Stimulated activated CD8-positive, alpha-beta memory T cell treated with anti-CD3 and anti-CD28 coated beads, Interleukin-4, amount 100 ng/mL, for 1 hour (primary cell): ENCODE measurements at regions not wholly inside any gene's neighbourhood (a gene's known extent, or its start where the extent isn't known, plus 50 kb on each side); places are given as distances from the start of the nearest gene placed in this dataset.
"Not testable (repeated sequence)": the region's sequence is repeated elsewhere in the genome, so short reads cannot be mapped to it uniquely, and the experiment has no call there.

ENCODE experiments used
- DNase-seq, 2 donors: peaks; one replicate each; pipeline ENCODE4 v3.0.0-alpha.2; 2020; ENCODE audit warnings: low read depth in 2 of 2, low spot score in 1 of 2

DNA sequence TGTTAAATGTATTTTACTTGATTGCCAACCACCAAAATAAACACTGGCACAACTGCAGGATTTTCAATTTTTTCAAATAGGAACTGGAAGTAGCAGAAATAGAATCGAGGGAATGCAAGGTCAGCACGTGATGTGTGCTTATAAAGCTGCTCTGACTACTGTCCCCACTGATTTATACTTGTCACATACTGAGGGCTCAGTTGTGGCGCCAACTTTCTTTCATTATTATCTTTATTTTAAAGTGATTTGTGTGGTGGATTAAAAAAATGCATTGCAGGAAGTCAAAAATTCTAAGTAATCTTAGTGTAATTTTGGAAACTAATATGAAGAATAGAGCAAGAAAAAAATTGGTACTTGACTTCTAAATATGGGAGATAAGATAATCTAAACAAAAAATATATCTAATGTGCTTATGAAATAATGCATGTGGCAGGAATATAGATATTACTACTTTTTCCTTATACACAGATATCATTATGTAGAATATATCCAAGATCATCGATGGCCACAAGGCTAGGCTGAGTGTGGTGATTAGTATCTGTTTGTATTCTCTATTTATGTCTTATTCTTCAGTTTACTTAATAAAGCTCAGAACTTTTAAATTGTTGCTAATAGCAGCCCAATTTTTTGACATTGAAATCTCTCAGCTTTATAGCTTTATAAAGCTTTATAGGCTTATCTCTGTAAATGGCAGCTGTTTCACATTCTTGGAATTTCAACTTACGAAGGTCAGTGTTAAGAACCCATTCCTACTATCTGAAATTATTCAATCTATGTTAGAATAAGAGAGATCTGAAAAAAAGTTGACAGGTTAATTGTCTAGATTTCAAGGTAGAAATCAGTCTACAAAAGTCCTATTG lies 404.5 kb upstream of the ADAMTS5 start:
- no peak for DNase-seq

DNA sequence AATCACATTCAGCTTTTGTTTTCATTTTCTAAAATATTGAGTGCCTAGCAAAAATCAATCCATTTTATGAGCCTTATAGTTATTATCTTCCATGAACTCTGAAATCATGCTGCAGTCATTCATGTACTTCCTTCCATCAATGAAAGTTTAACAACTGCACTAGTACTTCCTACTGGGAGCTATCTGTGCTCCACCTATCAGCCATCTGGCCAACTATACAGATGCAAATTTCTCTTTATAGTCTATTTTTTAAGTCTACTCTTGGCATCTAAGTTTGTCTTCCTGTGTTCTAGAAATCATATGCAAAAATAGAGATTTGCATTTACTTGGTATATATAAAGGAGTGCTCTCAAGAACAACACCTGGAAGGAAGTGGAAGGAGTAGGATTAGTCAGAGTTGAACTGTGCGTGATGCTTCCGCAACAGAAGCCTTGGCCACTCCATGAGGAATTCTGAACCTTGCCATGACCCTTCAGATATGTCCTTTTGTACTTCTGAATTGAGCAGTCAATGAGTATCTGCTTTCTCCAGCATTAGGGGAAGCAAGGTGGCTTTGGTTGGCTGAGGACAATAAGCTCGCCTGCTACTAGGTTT lies 403.2 kb upstream of the ADAMTS5 start:
- no peak for DNase-seq

DNA sequence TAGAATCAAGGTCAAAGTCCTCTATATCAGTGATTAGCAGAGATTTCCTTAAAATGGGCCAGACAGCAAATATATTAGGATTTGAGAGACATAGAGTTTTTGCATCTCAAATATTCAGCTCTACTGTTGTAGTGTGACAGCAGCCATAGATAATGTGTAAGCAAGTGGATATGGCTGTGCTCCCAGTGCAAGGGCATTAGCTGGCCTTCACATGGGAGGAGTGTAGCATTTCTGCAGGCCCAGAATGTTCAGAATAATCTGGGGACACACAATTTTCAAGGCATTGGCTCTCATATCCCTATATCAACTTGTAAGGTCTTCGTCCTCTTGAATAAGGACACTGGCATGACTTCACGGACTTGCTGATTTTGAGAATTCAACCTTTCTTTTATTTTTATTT lies 402.3 kb upstream of the ADAMTS5 start:
- no peak for DNase-seq

DNA sequence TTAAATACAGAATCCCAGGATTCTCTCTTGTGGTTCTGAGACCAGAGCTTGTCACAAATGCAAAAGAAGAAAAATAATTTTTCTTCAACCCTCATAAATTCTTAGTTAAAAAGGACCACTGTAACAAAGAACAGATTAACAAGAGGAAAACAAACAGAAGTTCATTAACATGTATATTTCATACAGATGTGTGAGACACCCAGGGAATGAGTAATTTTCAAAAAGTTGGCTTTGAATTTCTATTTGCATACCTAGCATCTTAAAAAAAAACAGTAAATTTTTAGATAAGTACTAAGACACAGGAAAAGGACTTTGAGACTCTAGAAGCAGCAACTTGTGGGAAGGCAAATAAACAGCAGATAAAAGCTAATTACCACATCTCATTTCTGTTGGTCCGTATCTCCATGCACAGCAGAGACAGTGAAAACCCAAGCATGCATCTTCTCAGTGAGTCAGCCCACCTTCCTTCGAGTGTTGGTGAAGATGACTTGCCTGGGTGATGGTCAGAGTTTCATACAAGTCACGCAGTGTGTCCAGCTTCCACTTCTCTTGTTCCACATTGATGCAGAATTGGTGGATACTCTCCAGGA lies 399.9 kb upstream of the ADAMTS5 start:
- DNase-seq = no peak

DNA sequence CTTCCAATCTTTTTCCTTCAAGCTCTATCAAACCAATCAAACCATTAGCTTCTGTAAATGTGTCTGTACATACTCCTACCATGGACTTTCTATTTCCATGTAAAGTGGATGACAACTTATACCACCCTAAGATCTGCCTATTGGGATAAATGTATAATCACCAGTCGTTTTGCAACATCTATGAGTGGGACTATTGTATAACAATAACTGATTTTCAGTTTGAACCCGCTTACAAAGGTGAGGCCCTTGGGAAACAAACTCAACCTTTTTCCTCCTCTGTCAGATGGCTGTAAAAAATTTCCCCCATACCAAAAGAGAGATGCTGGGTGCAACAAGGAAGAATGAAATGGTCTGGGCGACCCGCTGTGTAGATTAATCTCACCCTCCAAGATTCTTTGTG lies 399.1 kb upstream of the ADAMTS5 start:
- DNase-seq = no peak

DNA sequence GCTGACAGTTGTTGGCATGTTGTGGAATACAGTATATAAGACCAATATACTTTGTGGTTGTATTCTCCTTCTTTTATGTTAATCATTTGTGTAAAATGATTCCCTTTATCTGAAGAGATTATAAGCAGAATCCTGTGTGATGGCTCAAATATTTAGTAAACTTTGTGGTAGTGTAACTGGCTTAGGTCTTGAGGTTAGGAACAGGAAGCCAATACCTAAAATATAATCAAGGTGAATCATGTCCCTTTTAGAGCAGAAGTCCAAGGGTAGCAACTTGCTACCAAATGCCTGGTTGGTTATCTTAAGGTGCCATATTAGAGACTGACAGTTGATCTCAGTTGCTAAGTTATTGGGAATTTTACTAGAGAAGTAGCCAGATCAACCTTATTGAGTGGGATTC lies 398.5 kb upstream of the ADAMTS5 start:
- DNase-seq = no peak

DNA sequence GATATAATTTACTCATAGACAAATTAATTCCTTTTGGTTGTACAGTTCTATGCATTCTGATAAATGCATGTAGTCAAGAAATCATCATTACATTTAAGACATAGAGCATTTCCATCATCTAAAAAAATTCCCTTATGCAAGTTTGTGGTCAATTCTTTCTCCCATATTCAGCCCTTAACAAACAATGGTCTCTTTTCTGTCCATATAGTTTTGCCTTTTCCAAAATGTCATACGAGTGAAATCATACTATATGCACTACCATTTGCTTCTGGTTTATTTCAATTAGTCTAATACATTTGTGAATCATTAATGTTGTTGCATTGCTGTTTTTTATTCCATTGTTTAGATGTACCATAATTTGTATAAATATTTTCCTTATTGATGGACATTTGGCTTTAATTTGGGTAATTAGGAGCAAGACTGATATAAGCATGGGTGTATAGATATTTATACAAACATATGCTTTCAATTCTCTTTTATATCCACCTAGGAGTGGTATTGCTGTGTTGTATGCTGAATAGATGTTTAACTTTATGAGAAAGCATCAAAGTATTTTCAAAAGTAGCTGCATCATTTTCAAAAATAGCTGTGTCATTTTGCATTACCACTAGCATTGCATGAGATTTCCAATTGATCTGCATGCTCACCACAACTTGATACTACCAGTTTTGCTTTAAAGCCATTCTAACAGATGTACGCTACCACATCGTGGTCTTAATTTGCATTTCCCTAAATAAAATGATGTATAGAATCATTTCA lies 397.0 kb upstream of the ADAMTS5 start:
- DNase-seq = no peak

DNA sequence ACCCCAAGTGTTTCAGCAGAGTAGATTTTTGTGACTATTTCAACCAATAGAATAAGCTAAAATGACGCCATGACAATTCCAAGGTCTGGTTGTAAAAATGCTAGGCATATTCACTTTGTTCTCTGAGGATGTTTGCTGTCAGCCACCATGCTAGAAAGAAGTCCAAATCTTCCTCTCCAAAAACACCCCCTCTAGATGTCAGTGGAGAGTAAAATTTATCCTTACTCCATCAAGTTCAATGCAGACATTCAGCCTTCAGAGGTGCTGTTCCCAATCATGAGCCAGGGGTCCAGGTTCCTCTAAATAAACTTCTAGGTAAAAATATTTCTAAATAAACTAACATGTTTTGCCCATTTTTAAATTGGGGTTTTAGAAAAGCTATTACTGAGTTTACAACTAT lies 395.4 kb upstream of the ADAMTS5 start:
- DNase-seq = no peak

DNA sequence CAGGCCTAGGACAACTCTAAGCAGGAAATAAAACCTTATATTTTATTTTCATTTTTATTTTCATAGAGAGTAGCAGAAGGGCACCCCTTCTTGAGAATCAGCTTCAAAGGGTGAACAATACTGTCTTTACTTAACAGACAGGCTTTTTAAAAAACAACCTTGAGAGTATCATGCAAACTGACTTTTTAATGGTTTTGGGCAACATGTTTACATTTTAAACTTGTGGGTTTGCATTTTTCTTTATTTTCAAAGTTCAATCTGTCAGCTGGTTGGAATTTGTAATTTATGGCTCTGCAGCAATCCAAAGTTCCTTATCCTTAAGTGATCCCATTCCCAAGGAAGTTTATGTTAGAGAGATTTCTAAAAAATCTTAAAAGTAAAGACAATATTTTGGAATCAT lies 392.3 kb upstream of the ADAMTS5 start:
- no peak for DNase-seq

DNA sequence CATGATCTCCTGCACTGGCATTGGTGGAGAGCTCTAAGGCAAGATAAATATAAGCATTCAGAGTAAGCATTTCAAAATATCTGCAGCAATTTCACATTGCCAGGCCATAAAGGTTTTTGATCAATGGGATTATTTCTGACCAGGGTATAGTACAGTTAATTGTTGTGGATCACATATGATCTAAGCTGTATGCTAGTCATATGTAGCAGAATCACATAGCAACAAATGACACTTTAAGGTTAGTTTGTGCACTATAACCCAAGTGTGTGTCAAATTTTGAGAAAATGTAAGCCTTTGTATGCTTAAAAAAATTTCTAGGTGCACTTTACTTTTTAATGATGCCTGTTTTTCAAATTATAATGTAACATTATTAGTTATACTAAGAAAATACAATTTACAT lies 386.0 kb upstream of the ADAMTS5 start:
- no peak for DNase-seq

DNA sequence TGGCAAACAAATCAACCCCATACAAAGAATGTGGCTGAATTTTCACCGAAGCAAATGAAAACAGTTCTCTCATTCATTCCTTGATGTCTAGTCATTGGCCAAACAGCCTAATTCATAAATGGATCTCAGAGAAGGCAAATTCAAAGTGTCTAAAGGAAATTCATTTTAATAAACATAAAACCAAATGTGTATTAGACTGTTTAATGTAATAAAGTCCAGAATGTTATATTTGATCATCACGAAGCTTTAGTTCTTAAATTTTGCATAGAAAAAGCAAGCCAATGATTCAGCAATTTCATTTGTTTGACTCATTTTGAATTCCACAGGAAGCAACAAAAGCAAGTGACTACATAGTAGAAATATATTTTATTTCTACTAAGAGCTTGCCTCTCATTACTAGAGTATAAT lies 379.2 kb upstream of the ADAMTS5 start:
- no peak for DNase-seq

DNA sequence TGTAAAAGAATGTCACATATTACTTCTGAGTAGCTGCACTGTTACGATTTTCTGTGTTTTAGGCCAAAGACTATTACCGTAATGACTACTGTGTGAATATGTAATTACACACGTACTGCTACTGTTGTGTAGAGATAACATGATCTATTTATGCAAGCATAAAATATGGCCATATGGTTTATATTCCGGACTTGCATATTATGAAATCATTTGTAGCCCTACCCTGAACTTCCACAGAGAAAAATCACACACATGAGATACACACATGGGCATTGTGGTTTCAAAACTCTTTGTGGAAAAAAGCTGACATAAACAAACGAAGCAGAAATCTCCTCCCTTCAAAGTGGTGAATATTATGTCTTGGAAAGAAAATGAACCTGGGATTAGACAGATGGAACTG lies 373.0 kb upstream of the ADAMTS5 start:
- no peak for DNase-seq

DNA sequence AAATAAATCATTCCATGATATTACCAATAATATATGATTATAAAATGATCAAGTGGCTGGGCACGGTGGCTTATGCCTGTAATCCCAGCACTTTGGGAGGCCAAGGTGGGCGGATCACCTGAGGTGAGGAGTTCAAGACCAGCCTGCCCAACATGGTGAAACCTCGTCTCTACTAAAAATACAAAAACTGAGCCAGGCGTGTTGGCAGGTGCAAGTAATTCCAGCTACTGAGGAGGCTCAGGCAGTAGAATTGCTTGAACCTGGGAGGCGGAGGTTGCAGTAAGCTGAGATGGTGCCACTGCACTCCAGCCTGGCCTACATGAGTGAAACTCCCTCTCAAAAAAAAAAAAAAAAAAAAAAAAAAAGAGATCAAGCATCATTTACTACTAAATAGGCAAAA lies 371.1 kb upstream of the ADAMTS5 start:
- DNase-seq = not testable (repeated sequence)

DNA sequence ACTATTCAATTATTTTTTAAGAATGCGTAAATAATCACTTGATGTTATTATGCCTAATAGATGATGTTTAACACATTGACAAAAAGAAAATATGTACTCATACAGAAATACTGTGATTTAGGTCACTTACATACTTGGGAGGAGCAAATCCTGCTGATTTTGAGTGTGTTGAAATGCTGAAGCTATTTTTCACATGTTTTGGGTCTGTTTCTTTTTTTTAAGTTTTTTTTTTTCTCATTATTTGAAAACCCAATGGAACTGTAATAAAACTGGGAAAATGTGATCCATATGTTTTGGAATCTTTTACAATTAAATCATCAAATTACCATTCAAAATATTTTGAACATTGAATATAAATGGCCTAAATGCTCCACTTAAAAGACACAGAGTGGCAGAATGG lies 366.2 kb upstream of the ADAMTS5 start:
- DNase-seq = no peak

DNA sequence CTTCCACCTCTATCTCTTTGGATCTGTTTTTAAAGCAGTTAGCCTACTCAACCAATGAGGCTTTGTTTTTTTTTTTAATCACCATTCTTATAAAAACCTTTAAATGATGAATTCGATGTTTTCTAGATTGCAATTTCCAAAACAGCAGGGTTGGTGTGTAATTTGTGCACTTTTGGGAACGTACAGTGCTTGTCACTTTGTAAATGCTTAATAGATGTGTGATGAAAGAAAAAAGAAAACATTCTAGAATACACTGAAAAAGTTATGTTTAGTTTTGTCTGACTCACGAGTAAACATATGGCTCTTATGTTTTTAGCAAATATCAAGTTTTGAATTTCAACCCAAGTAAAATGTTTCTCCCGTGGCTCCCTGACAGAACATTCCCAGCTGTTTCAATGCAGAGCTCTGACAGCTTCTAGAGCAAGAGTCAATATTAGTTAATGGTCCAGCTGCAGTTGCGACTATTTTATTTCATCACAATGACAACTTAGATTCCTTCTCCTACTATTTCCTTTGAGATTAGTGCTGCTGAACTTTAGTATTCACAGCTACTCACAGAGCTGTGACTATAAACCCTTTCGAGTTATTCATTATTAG lies 362.5 kb upstream of the ADAMTS5 start:
- no peak for DNase-seq

DNA sequence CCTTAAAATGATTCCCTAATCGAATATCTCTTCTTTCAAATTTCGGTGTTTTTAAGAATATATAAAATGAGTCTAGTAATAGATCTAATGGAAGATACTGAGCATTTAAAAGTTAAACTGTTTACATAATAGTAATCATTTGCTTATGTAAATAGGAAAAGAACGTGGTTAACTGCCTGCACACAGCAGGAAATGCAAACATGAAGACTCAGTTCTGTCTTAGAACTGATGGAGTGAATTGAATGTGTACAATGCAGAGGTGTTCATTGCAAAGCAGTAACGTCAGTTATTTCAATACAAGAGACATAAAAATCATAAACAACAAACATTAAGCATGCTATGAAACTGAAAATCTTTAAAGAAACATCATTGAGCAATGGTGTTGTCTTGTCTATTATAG lies 359.4 kb upstream of the ADAMTS5 start:
- no peak for DNase-seq

DNA sequence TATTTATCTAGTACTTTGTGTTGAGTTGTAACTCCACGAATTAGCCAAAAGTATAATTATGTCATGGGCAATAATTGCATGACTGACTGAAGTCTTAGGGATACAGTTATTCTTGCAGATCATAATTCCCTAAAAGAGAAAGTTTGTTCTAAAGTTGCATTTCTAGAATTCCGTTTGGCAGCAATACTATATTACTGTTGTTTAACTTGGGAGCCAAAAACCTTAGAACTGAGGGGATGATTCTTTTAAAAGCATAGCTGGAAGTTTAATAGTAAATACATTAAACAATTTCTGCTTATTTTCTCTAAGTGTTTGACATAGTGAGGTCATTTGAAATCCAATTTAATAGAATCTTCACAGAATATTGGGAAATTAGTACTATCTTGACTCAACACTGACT lies 356.4 kb upstream of the ADAMTS5 start:
- DNase-seq = no peak

DNA sequence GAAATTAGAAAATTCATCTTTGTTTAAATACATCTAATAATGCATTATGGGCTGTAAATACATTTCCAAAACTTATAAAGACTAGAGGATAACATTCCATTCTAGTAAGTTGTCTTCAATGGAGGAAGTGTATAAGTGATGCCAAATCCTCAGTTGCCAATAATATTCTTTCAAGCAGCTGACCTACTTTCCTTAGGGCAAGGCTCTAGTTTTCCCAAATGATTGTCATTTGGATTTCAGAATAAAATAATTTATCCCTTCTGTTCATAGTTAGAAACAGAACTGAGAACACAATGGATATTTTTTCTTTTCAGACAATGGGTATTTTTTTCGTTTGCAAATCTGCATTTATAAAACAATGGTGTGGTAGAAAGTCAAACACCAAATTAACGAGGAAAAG lies 354.9 kb upstream of the ADAMTS5 start:
- no peak for DNase-seq

DNA sequence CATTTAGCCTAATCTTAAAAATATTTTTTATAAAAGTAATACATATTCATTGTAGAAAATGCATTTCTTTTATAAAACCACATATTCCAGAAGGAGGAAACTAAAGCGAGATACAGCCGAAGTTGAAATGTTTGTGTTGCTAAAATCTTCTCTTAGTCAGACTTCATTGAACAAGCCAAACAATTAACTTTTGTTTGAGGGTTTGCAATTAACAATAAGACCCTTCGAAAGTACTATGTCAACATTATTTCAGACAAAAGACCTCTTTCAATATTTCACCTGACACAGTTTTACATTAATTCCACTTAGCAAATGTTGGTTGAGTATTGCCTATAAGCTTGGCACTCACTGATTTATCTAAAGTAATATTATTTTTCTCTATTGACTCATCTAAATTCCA lies 354.0 kb upstream of the ADAMTS5 start:
- no peak for DNase-seq

DNA sequence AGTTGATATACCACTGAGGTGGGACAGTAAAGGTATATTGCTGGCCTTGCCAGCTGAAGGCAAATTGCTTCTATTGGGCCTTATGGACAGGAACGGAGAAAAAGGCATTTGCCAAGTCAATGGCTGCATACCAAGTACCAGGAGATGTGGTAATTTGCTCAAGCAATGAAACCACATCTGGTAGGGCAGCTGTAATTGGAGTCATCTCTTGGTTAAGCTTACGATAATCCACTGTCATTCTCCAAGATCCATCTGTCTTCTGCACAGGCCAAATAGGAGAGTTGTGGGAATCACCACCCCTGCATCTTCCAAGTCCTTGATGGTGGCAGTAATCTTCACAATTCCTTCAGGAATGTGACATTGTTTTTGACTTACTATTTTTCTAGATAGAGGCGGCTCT lies 350.7 kb upstream of the ADAMTS5 start:
- DNase-seq = not testable (repeated sequence)

DNA sequence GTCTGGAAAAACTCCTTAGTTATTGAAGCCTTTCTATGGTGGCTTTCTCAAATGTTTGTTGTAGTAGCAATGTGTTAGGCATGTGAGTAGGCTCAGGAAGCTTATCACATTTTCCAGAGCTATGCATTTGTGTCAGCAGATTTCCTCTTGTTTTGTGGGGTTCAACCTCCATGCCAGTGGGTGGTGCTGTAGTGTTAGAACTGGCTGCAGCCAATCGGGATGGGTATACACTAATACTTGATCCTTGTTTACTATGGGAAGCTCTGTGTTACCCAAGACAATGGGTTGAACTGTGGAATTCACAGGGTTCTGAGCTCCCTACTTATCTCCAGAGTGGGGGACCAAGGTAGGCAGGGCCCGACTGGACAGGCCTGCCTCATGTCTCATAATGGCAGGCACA lies 348.5 kb upstream of the ADAMTS5 start:
- DNase-seq = no peak
